H9 (cell line): ENCODE measurements at regions not wholly inside any gene's neighbourhood (a gene's known extent, or its start where the extent isn't known, plus 50 kb on each side); places are given as distances from the start of the nearest gene placed in this dataset.

ENCODE experiments used
- DNase-seq: peaks from one replicate; pipeline ENCODE4 v3.0.0-alpha.2; 2017
- H2AFZ ChIP-seq: one replicate; pipeline ENCODE4 v1.6.1; 2013; ENCODE audit warnings: mild to moderate bottlenecking, low read length, control low read depth, moderate library complexity
- H2AK5ac ChIP-seq: 2 replicates; pipeline ENCODE4 v1.6.1; 2013; ENCODE audit warnings: low read length, control low read depth, mixed read lengths; ENCODE audit not compliant: insufficient read length
- H2BK120ac ChIP-seq: one replicate; pipeline ENCODE4 v1.6.1; 2013; ENCODE audit warnings: low read depth, mild to moderate bottlenecking, low read length, control low read depth, inconsistent platforms; ENCODE audit not compliant: poor library complexity, severe bottlenecking
- H2BK12ac ChIP-seq: 2 replicates; pipeline ENCODE4 v1.6.1; 2013; ENCODE audit warnings: low read length, control low read depth, mixed read lengths, low read depth; ENCODE audit not compliant: insufficient read length
- H2BK15ac ChIP-seq: 2 replicates; pipeline ENCODE4 v1.6.1; 2013; ENCODE audit warnings: low read depth, low read length, control low read depth
- H2BK20ac ChIP-seq: one replicate; pipeline ENCODE4 v1.6.1; 2013; ENCODE audit warnings: low read depth, mild to moderate bottlenecking, low read length, control low read depth, inconsistent platforms; ENCODE audit not compliant: poor library complexity, severe bottlenecking
- H2BK5ac ChIP-seq: 2 replicates; pipeline ENCODE4 v1.6.1; 2013; ENCODE audit warnings: low read length, control low read depth, mixed read lengths; ENCODE audit not compliant: insufficient read length
- H3K14ac ChIP-seq: 2 replicates; pipeline ENCODE4 v1.6.1; 2013; ENCODE audit warnings: low read length, control low read depth; ENCODE audit not compliant: insufficient read depth
- H3K18ac ChIP-seq: 2 replicates; pipeline ENCODE4 v1.6.1; 2013; ENCODE audit warnings: low read depth, mild to moderate bottlenecking, mixed read lengths, low read length, control low read depth; ENCODE audit not compliant: insufficient read length
- H3K23ac ChIP-seq: 2 replicates; pipeline ENCODE4 v1.6.1; 2013; ENCODE audit warnings: low read length, control low read depth, mixed read lengths, low read depth; ENCODE audit not compliant: insufficient read length
- H3K23me2 ChIP-seq: 2 replicates; pipeline ENCODE4 v1.6.1; 2013; ENCODE audit warnings: low read depth, mild to moderate bottlenecking, mixed read lengths, low read length, control low read depth; ENCODE audit not compliant: insufficient read length, poor library complexity, severe bottlenecking
- H3K27ac ChIP-seq: 2 replicates; pipeline ENCODE4 v1.5.1; 2013; ENCODE audit warnings: low read length, control low read depth, mixed read lengths, low read depth; ENCODE audit not compliant: insufficient read length
- H3K27me3 ChIP-seq: 2 replicates; pipeline ENCODE4 v1.6.1; 2013; ENCODE audit warnings: low read length, control low read depth, inconsistent platforms; ENCODE audit not compliant: insufficient read depth
- H3K4ac ChIP-seq: 2 replicates; pipeline ENCODE4 v1.6.1; 2013; ENCODE audit warnings: low read depth, mild to moderate bottlenecking, control low read depth, inconsistent platforms, low read length, moderate library complexity
- H3K4me1 ChIP-seq: 2 replicates; pipeline ENCODE4 v1.6.1; 2013; ENCODE audit warnings: low read length, control low read depth, inconsistent platforms; ENCODE audit not compliant: insufficient read depth
- H3K4me2 ChIP-seq: 2 replicates; pipeline ENCODE4 v1.6.1; 2013; ENCODE audit warnings: low read length, control low read depth, mixed read lengths; ENCODE audit not compliant: insufficient read length, insufficient read depth
- H3K56ac ChIP-seq: 2 replicates; pipeline ENCODE4 v1.6.1; 2013; ENCODE audit warnings: low read depth, mild to moderate bottlenecking, mixed read lengths, low read length, control low read depth; ENCODE audit not compliant: insufficient read length
- H3K79me1 ChIP-seq: 2 replicates; pipeline ENCODE4 v1.6.1; 2013; ENCODE audit warnings: low read depth, mild to moderate bottlenecking, moderate library complexity, low read length, control low read depth, inconsistent platforms; ENCODE audit not compliant: insufficient read depth, poor library complexity, severe bottlenecking
- H3K79me2 ChIP-seq: 2 replicates; pipeline ENCODE4 v1.6.1; 2013; ENCODE audit warnings: low read length, control low read depth, inconsistent platforms; ENCODE audit not compliant: insufficient read depth
- H3K9ac ChIP-seq: 2 replicates; pipeline ENCODE4 v1.6.1; 2013; ENCODE audit warnings: low read length, control low read depth, mixed read lengths; ENCODE audit not compliant: insufficient read length; ENCODE audit errors: extremely low read depth
- H3K9me3 ChIP-seq: one replicate; pipeline ENCODE4 v1.6.1; 2013; ENCODE audit warnings: low read depth, low read length, inconsistent platforms; ENCODE audit not compliant: control insufficient read depth
- H3T11ph ChIP-seq: one replicate; pipeline ENCODE4 v1.6.1; 2013; ENCODE audit warnings: mild to moderate bottlenecking, low read length, control low read depth, inconsistent platforms
- H4K20me1 ChIP-seq: one replicate; pipeline ENCODE4 v1.6.1; 2013; ENCODE audit not compliant: control insufficient read depth, insufficient read length, insufficient read depth
- H4K5ac ChIP-seq: 2 replicates; pipeline ENCODE4 v1.6.1; 2013; ENCODE audit warnings: low read depth, mild to moderate bottlenecking, mixed read lengths, low read length, control low read depth; ENCODE audit not compliant: insufficient read length
- H4K8ac ChIP-seq: replicated peaks from 2 replicates; pipeline ENCODE4 v1.6.1; 2013; ENCODE audit warnings: low read length, control low read depth, mixed read lengths, low read depth; ENCODE audit not compliant: insufficient read length
- H4K91ac ChIP-seq: 2 replicates; pipeline ENCODE4 v1.6.1; 2013; ENCODE audit warnings: low read depth, mild to moderate bottlenecking, moderate library complexity, mixed read lengths, low read length, control low read depth; ENCODE audit not compliant: insufficient read length
- H3K27ac Mint-ChIP-seq, 3 experiments: 2 replicates in 2 of 3; 3 replicates in 1 of 3; pipeline ENCODE4 v1.8.0; 2020 to 2021; ENCODE audit warnings: mixed read lengths in 3 of 3, mild to moderate bottlenecking in 1 of 3, moderate library complexity in 1 of 3
- H3K27me3 Mint-ChIP-seq: 2 replicates; pipeline ENCODE4 v1.8.0; 2021; ENCODE audit warnings: low read depth, mild to moderate bottlenecking, moderate library complexity, mixed read lengths
- H3K36me3 Mint-ChIP-seq, 3 experiments: 2 replicates in 2 of 3; 3 replicates in 1 of 3; pipeline ENCODE4 v1.8.0; 2020 to 2021; ENCODE audit warnings: low read depth in 3 of 3, mixed read lengths in 3 of 3; ENCODE audit not compliant: insufficient read depth in 1 of 3
- H3K4me1 Mint-ChIP-seq, 2 experiments: 2 replicates each; pipeline ENCODE4 v1.8.0; 2020; ENCODE audit warnings: mixed read lengths in 2 of 2
- H3K4me3 Mint-ChIP-seq, 2 experiments: 2 replicates in 1 of 2; 3 replicates in 1 of 2; pipeline ENCODE4 v1.8.0; 2020 to 2021; ENCODE audit warnings: mild to moderate bottlenecking in 2 of 2, mixed read lengths in 2 of 2, moderate library complexity in 1 of 2
- H3K9me3 Mint-ChIP-seq, 2 experiments: 2 replicates in 1 of 2; 3 replicates in 1 of 2; pipeline ENCODE4 v1.8.0; 2020; ENCODE audit warnings: mild to moderate bottlenecking in 2 of 2, mixed read lengths in 2 of 2, moderate library complexity in 1 of 2
- CTCF ChIP-seq: fragments of 200-600 bp; sonication (generic); conservative IDR thresholded peaks from 3 replicates; pipeline ENCODE4 v1.8.0; 2021; ENCODE audit warnings: antibody characterized with exemption, mild to moderate bottlenecking
- WGBS: extraction: QIAGEN DNeasy Blood & Tissue Kit; methylation state at CpG from one replicate; pipeline ENCODE4 v1.1.7; 2013; ENCODE audit warnings: missing lambda C conversion rate, low lambda C conversion rate, mixed read lengths; ENCODE audit not compliant: insufficient read length; ENCODE audit errors: extremely low coverage; 5-methylcytosine and 5-hydroxymethylcytosine counted together

GRCh38 chr14:101109347-101109638, 205.8 kb upstream of the RTL1 start:
- no peak overlapping the region for H3K27ac ChIP-seq
- no peak overlapping the region for H3K23ac ChIP-seq
- no peak overlapping the region for H3T11ph ChIP-seq
- no peaks in the 10 kb centered on the region for H3K36me3 Mint-ChIP-seq
- no peak overlapping the region for H4K5ac ChIP-seq
- H3K9ac ChIP-seq: no peak overlapping the region
- H3K4me2 ChIP-seq: no peak overlapping the region
- H2BK20ac ChIP-seq: no peak overlapping the region
- no peaks in the 10 kb centered on the region for H3K4me1 ChIP-seq
- no peak overlapping the region for H3K4me3 Mint-ChIP-seq
- no peaks in the 10 kb centered on the region for H3K79me2 ChIP-seq
- H3K9me3 ChIP-seq: no peaks in the 10 kb centered on the region
- H4K20me1 ChIP-seq: no peaks in the 10 kb centered on the region
- no peak overlapping the region for H2BK15ac ChIP-seq
- H4K91ac ChIP-seq: no peak overlapping the region
- no peak overlapping the region for H2BK120ac ChIP-seq
- no peak overlapping the region for H3K14ac ChIP-seq
- H3K9me3 Mint-ChIP-seq: no peaks in the 10 kb centered on the region; a peak in 1 of 5 replicates
- H3K56ac ChIP-seq: no peak overlapping the region
- H3K27me3 ChIP-seq: no peaks in the 10 kb centered on the region
- no peaks in the 10 kb centered on the region for H3K79me1 ChIP-seq
- H2AFZ ChIP-seq: no peak overlapping the region
- H2AK5ac ChIP-seq: no peak overlapping the region
- H3K4me1 Mint-ChIP-seq: 0 out of 4 replicates have a peak, but pooled peaks cover 0 to 6% of the 10 kb centered on the region in 2 experiments
- DNase-seq: no peak
- no peak for TF ChIP-seq CTCF
- no peak overlapping the region for H3K4ac ChIP-seq
- H4K8ac ChIP-seq: no peak overlapping the region
- H3K27ac Mint-ChIP-seq: no peak overlapping the region
- peaks cover 2% of the 10 kb centered on the region for H3K27me3 Mint-ChIP-seq
- no peak overlapping the region for H2BK5ac ChIP-seq
- no peaks in the 10 kb centered on the region for H3K23me2 ChIP-seq
- no CpG with 5 or more reads among the region's 8 CpGs for WGBS
- H2BK12ac ChIP-seq: no peak overlapping the region
- H3K18ac ChIP-seq: no peak overlapping the region
